HEK293 (cell line): ENCODE measurements at regions not wholly inside any gene's neighbourhood (a gene's known extent, or its start where the extent isn't known, plus 50 kb on each side); places are given as distances from the start of the nearest gene placed in this dataset.

Experiments used
- CTCF ChIA-PET: fragments of 350-600 bp; formaldehyde crosslinking; extraction: SDS; loops from one replicate; lab custom pipeline; 2021; ENCODE audit warnings: antibody characterized with exemption; lab: Yijun Ruan, JAX
- POLR2A ChIA-PET: fragments of 300-600 bp; formaldehyde crosslinking; extraction: SDS; loops from one replicate; lab custom pipeline; 2020; ENCODE audit warnings: antibody characterized with exemption, inconsistent platforms; lab: Yijun Ruan, JAX
- H3K27ac ChIP-seq: fragments of 200-500 bp; sonication (Bioruptor generic); 2 replicates; pipeline ENCODE4 v1.5.1; 2014; ENCODE audit warnings: low read depth, low read length, control low read depth, inconsistent platforms; ENCODE audit errors: extremely low read depth
- H3K36me3 ChIP-seq, 2 experiments: fragments of 200-500 bp in 1 of 2; sonication (Bioruptor generic) in 1 of 2; 1 replicate in 1 of 2; 2 replicates in 1 of 2; pipeline ENCODE4 v1.5.1; 2014 to 2017; ENCODE audit warnings: inconsistent platforms in 2 of 2, low read length in 2 of 2; ENCODE audit not compliant: control insufficient read depth in 2 of 2, insufficient read depth in 1 of 2
- H3K4me1 ChIP-seq: fragments of 200-500 bp; sonication (Bioruptor generic); 2 replicates; pipeline ENCODE4 v1.5.1; 2014; ENCODE audit warnings: mild to moderate bottlenecking, low read length, inconsistent platforms; ENCODE audit not compliant: control insufficient read depth, insufficient read depth
- H3K4me3 ChIP-seq: 2 replicates; pipeline ENCODE4 v1.5.1; 2011; ENCODE audit warnings: low read depth, mild to moderate bottlenecking, control low read depth, low read length, moderate library complexity
- H3K9me3 ChIP-seq: fragments of 200-500 bp; sonication (Bioruptor generic); 2 replicates; pipeline ENCODE4 v1.5.1; 2014; ENCODE audit warnings: low read depth, low read length, inconsistent platforms; ENCODE audit not compliant: control insufficient read depth, insufficient read depth
- BCL11B ChIP-seq: fragments of 450-650 bp; formaldehyde crosslinking; IDR thresholded peaks from 2 replicates; pipeline ENCODE4 v1.5.1; 2016; ENCODE audit warnings: low read depth, missing biosample characterization, missing genetic modification characterization
- FEZF1 ChIP-seq: fragments of 450-650 bp; formaldehyde crosslinking; IDR thresholded peaks from 2 replicates; pipeline ENCODE4 v1.5.1; 2016; ENCODE audit warnings: missing biosample characterization, missing genetic modification characterization
- GLI2 ChIP-seq: fragments of 450-650 bp; formaldehyde crosslinking; IDR thresholded peaks from 2 replicates; pipeline ENCODE4; 2017; ENCODE audit warnings: missing biosample characterization, missing genetic modification characterization, low read depth, borderline replicate concordance
- INSM2 ChIP-seq: fragments of 450-650 bp; formaldehyde crosslinking; IDR thresholded peaks from 2 replicates; pipeline ENCODE4 v1.5.1; 2016; ENCODE audit warnings: missing biosample characterization, missing genetic modification characterization
- KLF1 ChIP-seq: fragments of 450-650 bp; formaldehyde crosslinking; IDR thresholded peaks from 2 replicates; pipeline ENCODE4 v1.5.1; 2016; ENCODE audit warnings: missing biosample characterization, missing genetic modification characterization
- KLF10 ChIP-seq: fragments of 450-650 bp; IDR thresholded peaks from 2 replicates; pipeline ENCODE4 v1.5.1; 2018; ENCODE audit warnings: missing biosample characterization, mild to moderate bottlenecking, missing genetic modification characterization
- KLF16 ChIP-seq: fragments of 450-650 bp; formaldehyde crosslinking; IDR thresholded peaks from 2 replicates; pipeline ENCODE4 v1.5.1; 2017; ENCODE audit warnings: missing biosample characterization, missing genetic modification characterization
- KLF7 ChIP-seq: fragments of 450-650 bp; formaldehyde crosslinking; IDR thresholded peaks from 2 replicates; pipeline ENCODE4 v1.5.1; 2016; ENCODE audit warnings: missing biosample characterization, missing genetic modification characterization, borderline replicate concordance
- SP3 ChIP-seq: fragments of 450-650 bp; formaldehyde crosslinking; IDR thresholded peaks from 2 replicates; pipeline ENCODE4 v1.5.1; 2016; ENCODE audit warnings: missing biosample characterization, missing genetic modification characterization
- WT1 ChIP-seq: fragments of 450-650 bp; formaldehyde crosslinking; IDR thresholded peaks from 2 replicates; pipeline ENCODE4 v1.5.1; 2016; ENCODE audit warnings: missing biosample characterization, missing genetic modification characterization
- YY2 ChIP-seq: fragments of 450-650 bp; formaldehyde crosslinking; IDR thresholded peaks from 2 replicates; pipeline ENCODE4 v1.5.1; 2016; ENCODE audit warnings: missing biosample characterization, missing genetic modification characterization
- ZBTB21 ChIP-seq: fragments of 450-650 bp; formaldehyde crosslinking; IDR thresholded peaks from 2 replicates; pipeline ENCODE4 v1.5.1; 2017; ENCODE audit warnings: missing biosample characterization, missing genetic modification characterization
- ZBTB48 ChIP-seq: fragments of 450-650 bp; formaldehyde crosslinking; IDR thresholded peaks from 2 replicates; pipeline ENCODE4 v1.5.1; 2016; ENCODE audit warnings: missing biosample characterization, missing genetic modification characterization
- ZEB2 ChIP-seq: fragments of 450-650 bp; formaldehyde crosslinking; IDR thresholded peaks from 2 replicates; pipeline ENCODE4 v1.5.1; 2016; ENCODE audit warnings: missing biosample characterization, missing genetic modification characterization
- ZIC2 ChIP-seq: fragments of 450-650 bp; formaldehyde crosslinking; IDR thresholded peaks from 2 replicates; pipeline ENCODE4 v1.5.1; 2016; ENCODE audit warnings: missing biosample characterization, missing genetic modification characterization
- ZNF114 ChIP-seq: fragments of 450-650 bp; formaldehyde crosslinking; IDR thresholded peaks from 2 replicates; pipeline ENCODE4 v1.5.0; 2017; ENCODE audit warnings: missing biosample characterization, missing genetic modification characterization
- ZNF138 ChIP-seq: fragments of 450-650 bp; formaldehyde crosslinking; IDR thresholded peaks from 2 replicates; pipeline ENCODE4 v1.5.1; 2016; ENCODE audit warnings: missing biosample characterization, missing genetic modification characterization, borderline replicate concordance
- ZNF221 ChIP-seq: fragments of 450-650 bp; formaldehyde crosslinking; IDR thresholded peaks from 2 replicates; pipeline ENCODE4 v1.5.1; 2017; ENCODE audit warnings: missing biosample characterization, missing genetic modification characterization, borderline replicate concordance
- ZNF223 ChIP-seq: fragments of 450-650 bp; formaldehyde crosslinking; IDR thresholded peaks from 2 replicates; pipeline ENCODE4 v1.5.1; 2016; ENCODE audit warnings: missing biosample characterization, missing genetic modification characterization
- ZNF239 ChIP-seq: fragments of 450-650 bp; formaldehyde crosslinking; IDR thresholded peaks from 2 replicates; pipeline ENCODE4 v1.5.1; 2016; ENCODE audit warnings: missing biosample characterization, missing genetic modification characterization
- ZNF341 ChIP-seq: fragments of 450-650 bp; formaldehyde crosslinking; IDR thresholded peaks from 2 replicates; pipeline ENCODE4; 2016; ENCODE audit warnings: low read depth, missing biosample characterization, missing genetic modification characterization
- ZNF362 ChIP-seq: fragments of 450-650 bp; formaldehyde crosslinking; IDR thresholded peaks from 2 replicates; pipeline ENCODE4 v1.5.1; 2016; ENCODE audit warnings: missing biosample characterization, missing genetic modification characterization
- ZNF366 ChIP-seq: fragments of 450-650 bp; formaldehyde crosslinking; conservative IDR thresholded peaks from 2 replicates; pipeline ENCODE4 v1.5.1; 2016; ENCODE audit warnings: missing biosample characterization, missing genetic modification characterization
- ZNF37A ChIP-seq: fragments of 450-650 bp; IDR thresholded peaks from 2 replicates; pipeline ENCODE4 v1.5.1; 2018; ENCODE audit warnings: missing biosample characterization, missing genetic modification characterization
- ZNF433 ChIP-seq: fragments of 450-650 bp; formaldehyde crosslinking; IDR thresholded peaks from 2 replicates; pipeline ENCODE4 v1.5.1; 2016; ENCODE audit warnings: missing biosample characterization, missing genetic modification characterization, low read depth
- ZNF513 ChIP-seq: fragments of 450-650 bp; IDR thresholded peaks from 2 replicates; pipeline ENCODE4 v1.5.1; 2018; ENCODE audit warnings: missing biosample characterization, missing genetic modification characterization
- ZNF530 ChIP-seq: fragments of 450-650 bp; formaldehyde crosslinking; IDR thresholded peaks from 2 replicates; pipeline ENCODE4 v1.5.1; 2016; ENCODE audit warnings: low read depth, missing biosample characterization, missing genetic modification characterization
- ZNF670 ChIP-seq: fragments of 450-650 bp; formaldehyde crosslinking; IDR thresholded peaks from 2 replicates; pipeline ENCODE4 v1.5.1; 2016; ENCODE audit warnings: missing biosample characterization, missing genetic modification characterization, low read depth
- ZNF830 ChIP-seq: fragments of 450-650 bp; IDR thresholded peaks from 2 replicates; pipeline ENCODE4 v1.5.0; 2018; ENCODE audit warnings: missing biosample characterization, missing genetic modification characterization, low read depth, mild to moderate bottlenecking, moderate library complexity
- ZXDB ChIP-seq: fragments of 450-650 bp; formaldehyde crosslinking; IDR thresholded peaks from 2 replicates; pipeline ENCODE4 v1.5.1; 2016; ENCODE audit warnings: missing biosample characterization, missing genetic modification characterization

DNA sequence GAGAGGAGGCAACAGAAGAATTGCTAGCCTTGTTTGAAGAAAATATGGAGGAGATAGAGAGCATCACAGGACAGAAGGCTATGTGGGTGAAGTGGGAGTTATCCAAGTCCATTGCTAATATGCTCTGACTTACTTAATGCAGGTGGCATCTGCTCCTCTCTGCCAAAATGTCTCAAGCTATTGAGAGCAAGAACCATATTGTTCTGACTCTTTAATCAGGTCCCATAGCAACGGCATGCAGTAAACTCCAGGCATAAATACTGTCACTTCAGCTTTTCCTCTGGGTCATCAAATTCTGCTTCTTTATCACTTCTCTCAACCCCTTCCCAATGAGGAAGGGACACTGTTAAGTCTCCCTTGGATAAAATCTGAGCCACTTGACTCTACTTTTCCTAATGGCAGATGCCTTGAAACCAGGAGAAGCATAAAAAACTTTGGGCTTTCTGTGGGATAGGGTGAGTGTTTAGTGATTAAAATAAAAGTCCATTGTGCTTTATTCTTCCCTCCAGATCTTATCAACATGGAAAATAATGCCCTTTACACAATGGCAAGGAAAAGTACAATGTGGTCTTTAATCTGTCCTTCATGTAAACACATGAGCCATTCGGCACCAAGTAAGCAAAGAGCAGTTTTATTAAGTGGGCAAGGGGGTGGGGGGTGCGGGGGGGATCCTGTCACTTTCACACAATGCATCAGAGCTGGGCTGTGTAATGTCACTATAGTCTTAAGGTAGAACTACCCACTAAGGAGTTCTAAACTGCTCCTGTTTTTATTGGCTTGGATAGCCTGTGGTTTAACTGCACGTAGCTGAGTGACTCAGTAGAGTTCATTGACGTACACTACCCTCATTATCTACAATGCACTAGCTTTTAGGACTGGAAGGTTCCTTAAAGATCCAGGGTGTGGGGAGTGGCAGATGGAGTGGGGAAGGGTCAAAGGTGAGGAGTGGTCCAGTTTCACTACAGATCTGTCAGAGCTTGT, 71.0 kb upstream of the TARS1 start:
- Histone ChIP-seq H3K27ac (no peak overlapping the region), H3K4me1 (no peaks in the 10 kb centered on the region), H3K9me3 (no peaks in the 10 kb centered on the region), H3K4me3 (no peak overlapping the region), H3K36me3 (no peaks in the 10 kb centered on the region)
- CTCF ChIA-PET: interaction anchor here (0.6 to 1.6 kb wide), 3 partner anchors 10 to 17 kb away, joined by 3 to 5 read pairs (median 3); no protein-coding TSS in a partner anchor
- TF ChIP-seq ZNF239 (no peak), ZNF341 (tag by site-specific recombination) (no peak), WT1 (no peak), KLF10 (no peak), BCL11B (no peak), GLI2 (no peak), ZNF366 (tag by site-specific recombination) (no peak), ZNF513 (no peak), SP3 (no peak), ZXDB (no peak), ZEB2 (tag by site-specific recombination) (no peak), KLF1 (no peak), ZNF223 (tag by site-specific recombination) (no peak), ZNF138 (tag by site-specific recombination) (no peak), INSM2 (tag by site-specific recombination) (no peak)
- POLR2A ChIA-PET: no interaction called here

DNA sequence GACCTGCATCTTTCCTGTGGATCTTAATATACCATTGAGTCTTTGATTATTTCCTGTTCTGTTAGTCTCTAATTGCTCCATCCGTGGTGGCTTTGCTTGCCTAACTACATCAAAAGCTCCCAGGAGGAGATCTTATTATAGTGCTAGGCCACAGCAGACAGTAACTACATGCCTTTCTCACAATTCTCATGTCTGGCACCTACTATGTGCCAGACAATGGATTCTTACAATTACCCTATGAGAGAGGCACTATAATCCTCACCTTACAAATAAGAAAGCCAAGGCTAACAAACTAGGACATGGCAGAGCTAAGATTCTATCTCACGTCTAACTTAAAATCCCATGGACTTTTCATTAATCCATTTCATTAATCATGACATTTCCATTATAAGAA, 70.3 kb upstream of the TARS1 start:
- Histone ChIP-seq H3K4me3 (no peak overlapping the region), H3K27ac (no peak overlapping the region), H3K36me3 (no peaks in the 10 kb centered on the region), H3K9me3 (no peaks in the 10 kb centered on the region), H3K4me1 (no peaks in the 10 kb centered on the region)
- POLR2A ChIA-PET: no interaction called here
- TF ChIP-seq FEZF1 (no peak), ZBTB21 (no peak), ZNF433 (tag by site-specific recombination) (no peak), ZNF366 (tag by site-specific recombination) (no peak), YY2 (tag by site-specific recombination) (no peak), ZNF830 (tag by site-specific recombination) (no peak), ZNF362 (no peak), ZNF513 (no peak), ZIC2 (tag by site-specific recombination) (no peak), ZNF114 (no peak), ZNF670 (tag by site-specific recombination) (no peak), ZBTB48 (no peak), KLF16 (tag by site-specific recombination) (no peak), ZNF221 (tag by site-specific recombination) (no peak), KLF7 (tag by site-specific recombination) (no peak), ZNF530 (no peak), ZNF37A (tag by site-specific recombination) (no peak)
- CTCF ChIA-PET: interaction anchor here (0.6 to 1.6 kb wide), 2 partner anchors 9 to 16 kb away, joined by 3 read pairs; no protein-coding TSS in a partner anchor
